IMR-90 (cell line): ENCODE measurements at regions not wholly inside any gene's neighbourhood (a gene's known extent, or its start where the extent isn't known, plus 50 kb on each side); places are given as distances from the start of the nearest gene placed in this dataset.

Experiments
- ATAC-seq: fragments of 200-7000 bp; cut with Tn5 transposase; 2 replicates; pipeline ENCODE4 v1.9.1; 2020; ENCODE audit warnings: low read depth, mild to moderate bottlenecking, moderate library complexity
- BruUV-seq: library from RNA; stranded (reverse); fragments of 400-500 nt; replicated peaks from 2 replicates; lab custom pipeline; 2021; lab: Mats Ljungman, UMichigan
- CTCF ChIA-PET: fragments of 300-600 bp; formaldehyde crosslinking; extraction: SDS; loops from one replicate; lab custom pipeline; 2021; ENCODE audit warnings: antibody characterized with exemption; lab: Yijun Ruan, JAX
- POLR2A ChIA-PET: fragments of 300-600 bp; sonication (Branson Sonifier 250); formaldehyde crosslinking; loops from one replicate; lab custom pipeline; 2022; ENCODE audit warnings: antibody characterized with exemption; ENCODE audit not compliant: unreplicated experiment; lab: Charles Lee
- DNase-seq: peaks from one replicate; pipeline ENCODE4 v3.0.0; 2013
- H2AFZ ChIP-seq: replicated peaks from 2 replicates; pipeline ENCODE3; 2013; ENCODE audit warnings: low read length, mild to moderate bottlenecking; ENCODE audit not compliant: poor library complexity
- H2AK5ac ChIP-seq: 2 replicates; pipeline ENCODE4 v1.6.1; 2013; ENCODE audit warnings: low read depth, low read length, inconsistent platforms
- H2AK9ac ChIP-seq: replicated peaks from 2 replicates; pipeline ENCODE3; 2013; ENCODE audit warnings: mild to moderate bottlenecking, low read depth, low read length, moderate library complexity; ENCODE audit not compliant: poor library complexity
- H2BK120ac ChIP-seq: 2 replicates; pipeline ENCODE4 v1.6.1; 2013; ENCODE audit warnings: low read depth, low read length, inconsistent platforms
- H2BK15ac ChIP-seq: 3 replicates; pipeline ENCODE4 v1.6.1; 2013; ENCODE audit warnings: low read depth, low read length, inconsistent platforms
- H2BK20ac ChIP-seq: 2 replicates; pipeline ENCODE4 v1.6.1; 2013; ENCODE audit warnings: low read depth, mild to moderate bottlenecking, inconsistent platforms, low read length, moderate library complexity
- H2BK5ac ChIP-seq: 2 replicates; pipeline ENCODE4 v1.6.1; 2013; ENCODE audit warnings: mild to moderate bottlenecking, low read depth, low read length, inconsistent platforms; ENCODE audit not compliant: poor library complexity, severe bottlenecking
- H3K14ac ChIP-seq: replicated peaks from 2 replicates; pipeline ENCODE4 v1.6.1; 2013; ENCODE audit warnings: low read depth, low read length, inconsistent platforms
- H3K18ac ChIP-seq: 2 replicates; pipeline ENCODE4 v1.6.1; 2013; ENCODE audit warnings: low read depth, low read length, control low read depth
- H3K23ac ChIP-seq: 2 replicates; pipeline ENCODE4 v1.6.1; 2013; ENCODE audit warnings: low read depth, low read length, inconsistent platforms
- H3K27ac ChIP-seq: 2 replicates; pipeline ENCODE4 v1.5.1; 2013; ENCODE audit warnings: mild to moderate bottlenecking, control low read depth, low read length; ENCODE audit not compliant: insufficient read depth
- H3K27me3 ChIP-seq: 2 replicates; pipeline ENCODE4 v1.6.1; 2013; ENCODE audit warnings: low read length; ENCODE audit not compliant: control insufficient read depth, insufficient read depth
- H3K36me3 ChIP-seq: 2 replicates; pipeline ENCODE4 v1.6.1; 2013; ENCODE audit warnings: low read length, mixed read lengths; ENCODE audit not compliant: control insufficient read depth, insufficient read depth
- H3K4ac ChIP-seq: 2 replicates; pipeline ENCODE4 v1.6.1; 2013; ENCODE audit warnings: low read depth, low read length, inconsistent platforms
- H3K4me1 ChIP-seq: 2 replicates; pipeline ENCODE4 v1.6.1; 2013; ENCODE audit warnings: low read length, mixed read lengths; ENCODE audit not compliant: control insufficient read depth, insufficient read depth
- H3K4me2 ChIP-seq: 2 replicates; pipeline ENCODE4 v1.6.1; 2013; ENCODE audit warnings: low read depth, mild to moderate bottlenecking, control low read depth, low read length, moderate library complexity
- H3K4me3 ChIP-seq: 2 replicates; pipeline ENCODE4 v1.5.1; 2013; ENCODE audit warnings: low read depth, mild to moderate bottlenecking, control low read depth, low read length, moderate library complexity; ENCODE audit not compliant: insufficient read depth
- H3K56ac ChIP-seq: 2 replicates; pipeline ENCODE4 v1.6.1; 2013; ENCODE audit warnings: low read length, inconsistent platforms; ENCODE audit not compliant: insufficient read depth; ENCODE audit errors: extremely low read depth
- H3K79me1 ChIP-seq, 2 experiments: 2 replicates each; pipeline ENCODE4 v1.6.1; 2013; ENCODE audit warnings: low read length in 2 of 2, inconsistent platforms in 1 of 2, low read depth in 1 of 2
- H3K9ac ChIP-seq: 2 replicates; pipeline ENCODE4 v1.6.1; 2013; ENCODE audit warnings: low read depth, low read length, control low read depth
- H3K9me1 ChIP-seq: 2 replicates; pipeline ENCODE4 v1.6.1; 2013; ENCODE audit warnings: low read length, inconsistent platforms; ENCODE audit not compliant: insufficient read depth
- H3K9me3 ChIP-seq: 2 replicates; pipeline ENCODE4 v1.6.1; 2013; ENCODE audit warnings: low read length; ENCODE audit not compliant: control insufficient read depth, insufficient read depth
- H4K20me1 ChIP-seq: 2 replicates; pipeline ENCODE4 v1.6.1; 2013; ENCODE audit warnings: low read length, inconsistent platforms; ENCODE audit not compliant: insufficient read depth
- H4K5ac ChIP-seq: 2 replicates; pipeline ENCODE4 v1.6.1; 2013; ENCODE audit warnings: mild to moderate bottlenecking, low read depth, low read length, control low read depth
- H4K8ac ChIP-seq, 2 experiments: 2 replicates each; pipeline ENCODE4 v1.6.1; 2013; ENCODE audit warnings: low read depth in 2 of 2, low read length in 2 of 2, control low read depth in 1 of 2, inconsistent platforms in 1 of 2
- H4K91ac ChIP-seq: 2 replicates; pipeline ENCODE4 v1.6.1; 2013; ENCODE audit warnings: low read depth, low read length, inconsistent platforms; ENCODE audit not compliant: insufficient read depth
- BHLHE40 ChIP-seq: fragments of 150-350 bp; IDR thresholded peaks from 2 replicates; pipeline ENCODE4 v1.6.1; 2016; ENCODE audit warnings: mild to moderate bottlenecking, low read depth, low read length
- CEBPB ChIP-seq: IDR thresholded peaks from 2 replicates; pipeline ENCODE4 v1.6.1; 2012; ENCODE audit warnings: low read depth, low read length, improper control_type of control experiment
- CHD1 ChIP-seq: IDR thresholded peaks from 2 replicates; pipeline ENCODE4 v1.6.1; 2012; ENCODE audit warnings: low read depth, low read length, improper control_type of control experiment
- ELK1 ChIP-seq: fragments of 150-350 bp; IDR thresholded peaks from 2 replicates; pipeline ENCODE4 v1.6.1; 2016; ENCODE audit warnings: low read depth, mild to moderate bottlenecking, low read length, moderate library complexity, borderline replicate concordance
- FOS ChIP-seq: fragments of 150-350 bp; IDR thresholded peaks from 2 replicates; pipeline ENCODE4 v1.6.1; 2016; ENCODE audit warnings: low read depth, low read length
- MAFK ChIP-seq: IDR thresholded peaks from 2 replicates; pipeline ENCODE4 v1.6.1; 2012; ENCODE audit warnings: low read depth, low read length, improper control_type of control experiment
- MAZ ChIP-seq: IDR thresholded peaks from 2 replicates; pipeline ENCODE4 v1.6.1; 2012; ENCODE audit warnings: low read depth, mild to moderate bottlenecking, low read length, improper control_type of control experiment, moderate library complexity, borderline replicate concordance
- MXI1 ChIP-seq: IDR thresholded peaks from 2 replicates; pipeline ENCODE4 v1.6.1; 2012; ENCODE audit warnings: low read depth, mild to moderate bottlenecking, low read length, moderate library complexity, borderline replicate concordance
- NFE2L2 ChIP-seq: fragments of 150-350 bp; IDR thresholded peaks from 2 replicates; pipeline ENCODE4 v1.6.1; 2016; ENCODE audit warnings: low read depth, mild to moderate bottlenecking, low read length
- POLR2A ChIP-seq: IDR thresholded peaks from 2 replicates; pipeline ENCODE4 v1.6.1; 2012; ENCODE audit warnings: mild to moderate bottlenecking, low read depth, low read length
- RAD21 ChIP-seq: IDR thresholded peaks from 2 replicates; pipeline ENCODE4 v1.6.1; 2012; ENCODE audit warnings: low read length, improper control_type of control experiment
- RCOR1 ChIP-seq: IDR thresholded peaks from 2 replicates; pipeline ENCODE4 v1.6.1; 2012; ENCODE audit warnings: mild to moderate bottlenecking, low read length, improper control_type of control experiment; ENCODE audit not compliant: insufficient replicate concordance
- RFX5 ChIP-seq: IDR thresholded peaks from 2 replicates; pipeline ENCODE4 v1.8.0; 2012; ENCODE audit warnings: low read depth, mild to moderate bottlenecking, low read length, moderate library complexity
- SMC3 ChIP-seq: fragments of 150-350 bp; IDR thresholded peaks from 2 replicates; pipeline ENCODE4 v1.6.1; 2016; ENCODE audit warnings: low read depth, mild to moderate bottlenecking, antibody characterized with exemption, low read length, moderate library complexity
- USF2 ChIP-seq: fragments of 150-350 bp; IDR thresholded peaks from 2 replicates; pipeline ENCODE4 v1.6.1; 2017; ENCODE audit warnings: mild to moderate bottlenecking, antibody characterized with exemption, low read length, low read depth
- WGBS, 2 experiments: methylation state at CpG; one replicate each; pipeline versions ENCODE4 v1.1.5 to v1.1.7; 2013; ENCODE audit warnings: missing lambda C conversion rate in 2 of 2; ENCODE audit not compliant: insufficient read length in 1 of 2; ENCODE audit errors: extremely low coverage in 2 of 2; 5-methylcytosine and 5-hydroxymethylcytosine counted together
- dilution Hi-C: fragments of 300-500 bp; cut with HindIII; formaldehyde crosslinking; loops from one replicate; pipeline ENCODE4 v1.14.3; 2018; ENCODE audit warnings: low sequenced_read_pairs; ENCODE audit not compliant: unreplicated experiment
- in situ Hi-C: fragments of 300-500 bp; cut with MboI; formaldehyde crosslinking; loops from 3 replicates; pipeline ENCODE4 v1.14.3; 2019; ENCODE audit warnings: low sequenced_read_pairs, inconsistent platforms, mixed read lengths
- intact Hi-C: fragments of 100-400 bp; cut with micrococcal nuclease; formaldehyde crosslinking; loops from 2 replicates; pipeline ENCODE4 v1.10.0; 2022
- TF ChIP-seq, protein P1 (sequence below): conservative IDR thresholded peaks from 2 replicates; pipeline ENCODE4 v1.5.1; 2012; ENCODE audit warnings: mild to moderate bottlenecking, low read depth, low read length, improper control_type of control experiment

- no peak overlapping the region for H2BK120ac ChIP-seq
- H2AK9ac ChIP-seq, result no peak overlapping the region
- no peaks in the 10 kb centered on the region for H3K9me3 ChIP-seq
- no peak overlapping the region for H3K56ac ChIP-seq
- no peak overlapping the region for H4K91ac ChIP-seq
- H3K27me3 ChIP-seq, result no peaks in the 10 kb centered on the region
- H4K5ac ChIP-seq, result no peak overlapping the region
- no peak overlapping the region for H3K23ac ChIP-seq
- H3K27ac ChIP-seq, result no peak overlapping the region
- dilution Hi-C loops, result no loop called here
- H4K20me1 ChIP-seq, result no peaks in the 10 kb centered on the region
- 0 out of 2 replicates have a peak, but pooled peaks have one; percentile 29 for ATAC-seq
- in situ Hi-C loops, result no loop called here
- no peak overlapping the region for H3K4ac ChIP-seq
- H2BK5ac ChIP-seq, result no peak overlapping the region
- H3K4me2 ChIP-seq, result no peak overlapping the region
- H3K4me3 ChIP-seq, result no peak overlapping the region
- peaks cover 0 to 2% of the 10 kb centered on the region in 2 experiments; a peak in 1 of 4 replicates for H3K79me1 ChIP-seq
- no peak overlapping the region for H4K8ac ChIP-seq
- no peak overlapping the region for H2AFZ ChIP-seq
- peak; percentile 18 for DNase-seq
- WGBS, 2 experiments, result no CpG with 5 or more reads among the region's 5 CpGs
- no peak overlapping the region for H2BK20ac ChIP-seq
- BruUV-seq, result no TSS peak
- no peaks in the 10 kb centered on the region for H3K4me1 ChIP-seq
- intact Hi-C loops, result loop anchor here (2.0 kb wide), 1 partner anchor 32 kb away; no protein-coding TSS in a partner anchor
- H2BK15ac ChIP-seq, result no peak overlapping the region
- ChIA-PET POLR2A (interaction anchor here (0.5 to 0.8 kb wide), 2 partner anchors 74 to 105 kb away, joined by 3 to 4 read pairs; no protein-coding TSS in a partner anchor), CTCF (no interaction called here)
- H3K9me1 ChIP-seq, result no peaks in the 10 kb centered on the region
- H3K9ac ChIP-seq, result no peak overlapping the region
- H2AK5ac ChIP-seq, result no peak overlapping the region
- TF ChIP-seq ELK1, result no peak
- no peak for TF ChIP-seq RCOR1
- no peak for TF ChIP-seq FOS
- TF ChIP-seq NFE2L2, result no peak
- no peak for TF ChIP-seq CEBPB
- TF ChIP-seq MXI1, result no peak
- TF ChIP-seq MAFK, result no peak
- no peak for TF ChIP-seq POLR2A
- TF ChIP-seq RFX5, result no peak
- no peak for TF ChIP-seq USF2
- no peak for TF ChIP-seq RAD21
- TF ChIP-seq MAZ, result no peak
- TF ChIP-seq, protein P1, sequence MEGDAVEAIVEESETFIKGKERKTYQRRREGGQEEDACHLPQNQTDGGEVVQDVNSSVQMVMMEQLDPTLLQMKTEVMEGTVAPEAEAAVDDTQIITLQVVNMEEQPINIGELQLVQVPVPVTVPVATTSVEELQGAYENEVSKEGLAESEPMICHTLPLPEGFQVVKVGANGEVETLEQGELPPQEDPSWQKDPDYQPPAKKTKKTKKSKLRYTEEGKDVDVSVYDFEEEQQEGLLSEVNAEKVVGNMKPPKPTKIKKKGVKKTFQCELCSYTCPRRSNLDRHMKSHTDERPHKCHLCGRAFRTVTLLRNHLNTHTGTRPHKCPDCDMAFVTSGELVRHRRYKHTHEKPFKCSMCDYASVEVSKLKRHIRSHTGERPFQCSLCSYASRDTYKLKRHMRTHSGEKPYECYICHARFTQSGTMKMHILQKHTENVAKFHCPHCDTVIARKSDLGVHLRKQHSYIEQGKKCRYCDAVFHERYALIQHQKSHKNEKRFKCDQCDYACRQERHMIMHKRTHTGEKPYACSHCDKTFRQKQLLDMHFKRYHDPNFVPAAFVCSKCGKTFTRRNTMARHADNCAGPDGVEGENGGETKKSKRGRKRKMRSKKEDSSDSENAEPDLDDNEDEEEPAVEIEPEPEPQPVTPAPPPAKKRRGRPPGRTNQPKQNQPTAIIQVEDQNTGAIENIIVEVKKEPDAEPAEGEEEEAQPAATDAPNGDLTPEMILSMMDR, result no peak
- TF ChIP-seq BHLHE40, result no peak
- no peak for TF ChIP-seq CHD1
- TF ChIP-seq SMC3, result no peak
- no peaks in the 10 kb centered on the region for H3K36me3 ChIP-seq
- no peak overlapping the region for H3K18ac ChIP-seq
- H3K14ac ChIP-seq, result no peak overlapping the region
Observed at GRCh38 chr4:30828264-30828926, 108.2 kb downstream of the PCDH7 start.
